Posterior vena cava (tissue), 2 donors: ENCODE measurements at regions not wholly inside any gene's neighbourhood (a gene's known extent, or its start where the extent isn't known, plus 50 kb on each side); places are given as distances from the start of the nearest gene placed in this dataset.
"Not testable (repeated sequence)": the region's sequence is repeated elsewhere in the genome, so short reads cannot be mapped to it uniquely, and the experiment has no call there.

Experiments
- DNase-seq: peaks from one replicate; pipeline ENCODE4 v3.0.0-alpha.2; 2020; ENCODE audit warnings: low spot score
- intact Hi-C, 2 donors: fragments of 100-400 bp; cut with DNase I; formaldehyde crosslinking; loops; one replicate each; pipeline versions ENCODE4 v1.14.1 to v1.14.2; 2022 to 2023
- donor health status: DM: yes; HTN: yes; CAD: no.
- donor health status: DM: yes; HTN: yes; CAD: no.

DNA sequence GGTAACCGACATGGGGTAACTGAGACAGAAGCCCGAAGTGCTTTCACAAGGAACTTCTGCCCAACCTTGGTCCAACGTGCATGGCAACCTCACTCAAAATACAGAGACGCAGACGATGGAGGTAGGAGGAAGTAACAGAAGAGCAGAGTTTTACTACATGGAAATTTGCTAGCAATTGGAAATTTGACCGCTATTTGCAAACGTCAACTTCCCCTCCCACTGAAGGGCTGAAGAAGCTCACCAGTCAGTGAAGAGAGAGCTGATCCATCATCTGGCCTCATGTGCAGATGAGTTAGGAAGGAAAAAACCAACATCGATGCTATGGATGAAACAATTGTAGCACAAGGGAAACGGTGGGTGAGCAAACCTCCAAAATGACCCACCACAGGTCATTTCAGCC lies 196.7 kb downstream of the RGS3 start:
- intact Hi-C loops = loop anchor here in 1 of 2 donors (10.0 kb wide), 1 partner anchor 235 kb away; no protein-coding TSS in a partner anchor
- no peak for DNase-seq

DNA sequence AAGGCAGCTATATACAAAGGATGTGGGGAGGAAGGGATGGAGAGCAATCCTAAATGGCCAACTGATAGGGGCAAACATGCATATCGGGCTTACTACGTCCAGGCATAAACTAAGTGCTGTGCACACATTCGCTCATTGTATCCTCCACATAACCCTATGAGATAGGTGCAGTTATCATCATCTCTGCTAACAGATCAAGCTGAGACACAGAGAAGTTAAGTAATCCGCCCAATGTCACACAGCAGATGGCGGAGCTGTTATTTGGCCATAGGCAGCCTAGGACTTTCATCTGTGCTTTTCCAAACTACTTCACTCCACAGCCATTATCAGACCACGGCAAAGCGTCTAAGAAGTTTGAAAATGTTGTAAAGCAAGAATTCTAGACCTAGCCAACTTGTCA lies 197.5 kb downstream of the RGS3 start:
- peak; percentile 6 for DNase-seq
- intact Hi-C loops = loop anchor here in 1 of 2 donors (10.0 kb wide), 1 partner anchor 236 kb away; no protein-coding TSS in a partner anchor

DNA sequence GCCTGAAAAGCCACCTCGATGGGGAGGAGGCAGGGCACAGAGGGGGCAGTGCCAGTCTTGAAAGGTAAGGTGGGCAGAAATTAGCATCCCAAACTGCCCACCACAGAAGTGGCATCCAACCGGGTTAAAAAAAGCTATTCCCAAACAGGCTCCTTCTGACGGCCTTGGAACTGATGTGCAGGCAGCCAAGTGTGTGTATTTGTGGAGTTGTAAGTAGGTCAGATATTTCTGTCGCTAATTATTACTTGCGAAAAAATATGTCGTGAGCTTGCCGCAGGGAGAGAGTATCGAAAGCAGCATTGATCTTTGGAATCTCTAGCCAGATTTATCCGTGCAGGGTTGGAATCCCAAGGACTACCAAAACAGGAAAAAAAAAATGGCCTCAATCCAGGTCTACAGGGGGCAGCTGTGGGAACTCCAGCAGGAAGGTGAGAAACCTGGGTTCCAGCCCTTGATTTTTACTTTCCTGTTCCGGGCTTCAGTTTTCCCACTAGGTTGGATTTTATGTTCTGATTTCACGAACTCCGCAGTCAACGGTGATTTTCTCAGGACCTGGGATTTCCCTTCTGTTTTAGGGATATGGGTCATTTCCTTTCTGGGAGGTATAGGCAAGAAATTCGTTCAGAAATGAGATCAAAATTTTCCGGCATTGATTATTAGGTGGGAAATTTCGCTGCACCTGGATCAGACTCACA lies 200.8 kb downstream of the RGS3 start:
- intact Hi-C loops = loop anchor here in 1 of 2 donors (10.0 kb wide), 1 partner anchor 240 kb away; no protein-coding TSS in a partner anchor
- peak; percentile 38 for DNase-seq

DNA sequence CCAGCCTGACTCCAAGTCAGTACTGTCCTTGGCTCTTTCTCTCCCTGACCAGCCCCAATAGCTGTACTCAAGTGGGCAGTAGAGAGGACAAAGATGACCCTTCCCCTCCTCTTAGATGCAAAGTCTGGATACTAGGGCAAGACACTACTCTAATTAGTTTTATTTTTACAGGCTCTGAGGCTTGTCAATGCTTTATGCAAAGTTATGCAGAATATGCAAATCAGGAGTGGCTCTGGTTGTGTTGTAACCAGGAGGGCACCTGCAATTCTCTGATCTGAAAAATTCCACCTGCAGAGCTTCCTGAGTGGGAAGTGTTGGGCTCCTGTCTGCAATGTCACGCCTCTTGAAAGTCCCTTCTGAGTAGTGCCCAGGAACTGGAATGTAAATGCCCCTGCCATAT lies 201.5 kb downstream of the RGS3 start:
- intact Hi-C loops = loop anchor here in 1 of 2 donors (10.0 kb wide), 1 partner anchor 240 kb away; no protein-coding TSS in a partner anchor
- no peak for DNase-seq

DNA sequence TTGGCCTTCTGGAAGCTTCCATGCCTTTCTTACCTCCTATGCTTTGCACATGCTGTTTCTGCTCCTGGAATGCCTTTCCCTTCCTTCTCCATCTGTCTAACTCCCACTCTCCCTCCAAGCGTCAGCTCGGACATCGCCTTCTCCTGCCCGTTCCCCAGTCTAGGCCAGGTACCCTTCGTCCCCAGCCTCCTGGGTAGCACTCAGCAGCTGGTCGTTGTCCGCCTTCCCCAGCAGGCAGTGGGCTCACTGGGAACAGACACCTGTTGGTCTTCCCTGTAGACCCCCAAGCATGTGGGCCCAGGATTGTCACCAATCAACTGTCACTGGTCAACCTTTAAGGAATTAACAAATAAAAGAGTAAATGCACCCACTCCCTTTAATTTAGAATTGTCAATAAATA lies 202.2 kb downstream of the RGS3 start:
- intact Hi-C loops = loop anchor here in 1 of 2 donors (10.0 kb wide), 1 partner anchor 241 kb away; no protein-coding TSS in a partner anchor
- peak; percentile 61 for DNase-seq

DNA sequence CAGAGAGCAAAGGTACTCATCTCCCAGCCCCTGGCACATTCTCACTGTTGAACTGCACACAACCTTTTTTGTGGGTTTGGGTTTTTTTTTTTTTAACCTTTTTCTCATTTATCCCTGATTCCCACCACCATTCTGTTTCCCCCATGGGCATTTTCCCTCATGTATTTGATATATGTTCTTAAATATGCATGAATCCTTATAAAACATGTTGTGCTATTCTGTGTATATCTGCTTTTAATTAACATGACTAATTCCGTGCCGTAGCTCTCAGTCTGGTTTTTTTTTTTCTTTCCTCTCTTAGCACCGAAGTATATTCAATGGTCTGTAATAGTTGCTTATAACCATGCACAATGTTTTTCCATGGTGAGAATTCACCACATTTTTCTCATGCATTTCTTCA lies 204.5 kb downstream of the RGS3 start:
- intact Hi-C loops = loop anchor here in 1 of 2 donors (10.0 kb wide), 1 partner anchor 243 kb away; no protein-coding TSS in a partner anchor

DNA sequence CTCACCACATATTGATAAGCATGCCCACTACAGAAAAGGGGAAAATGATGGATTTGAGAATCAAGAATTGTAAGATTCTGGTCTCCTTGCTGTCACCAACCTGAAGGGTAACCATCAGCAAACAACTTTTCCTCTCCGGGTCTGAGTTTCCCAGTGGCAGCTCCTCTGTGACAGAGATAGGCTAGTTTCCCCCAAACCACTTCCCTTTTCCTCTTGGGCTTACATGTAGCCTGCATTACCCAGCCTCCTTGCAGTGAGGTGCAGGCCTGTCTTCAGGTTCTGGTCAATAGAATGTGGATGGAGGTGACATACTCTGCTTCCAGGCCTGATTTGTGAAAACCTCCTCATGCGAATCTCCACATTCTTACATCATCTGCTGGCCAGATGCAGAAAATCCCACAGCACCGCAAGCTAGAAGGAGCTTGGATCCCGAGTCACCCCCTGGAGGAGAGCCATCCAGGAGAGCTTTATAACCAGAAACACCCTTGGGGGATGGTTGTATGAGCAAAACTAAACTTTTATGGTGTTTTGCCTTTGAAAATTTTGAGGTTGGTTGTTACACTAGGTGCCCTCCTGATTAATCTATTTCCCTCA lies 206.1 kb downstream of the RGS3 start:
- no peak for DNase-seq
- intact Hi-C loops = loop anchor here in 1 of 2 donors (10.0 kb wide), 1 partner anchor 245 kb away; no protein-coding TSS in a partner anchor

More for the DNA sequence above, 204.5 kb downstream of the RGS3 start:
- DNase-seq = no peak

DNA sequence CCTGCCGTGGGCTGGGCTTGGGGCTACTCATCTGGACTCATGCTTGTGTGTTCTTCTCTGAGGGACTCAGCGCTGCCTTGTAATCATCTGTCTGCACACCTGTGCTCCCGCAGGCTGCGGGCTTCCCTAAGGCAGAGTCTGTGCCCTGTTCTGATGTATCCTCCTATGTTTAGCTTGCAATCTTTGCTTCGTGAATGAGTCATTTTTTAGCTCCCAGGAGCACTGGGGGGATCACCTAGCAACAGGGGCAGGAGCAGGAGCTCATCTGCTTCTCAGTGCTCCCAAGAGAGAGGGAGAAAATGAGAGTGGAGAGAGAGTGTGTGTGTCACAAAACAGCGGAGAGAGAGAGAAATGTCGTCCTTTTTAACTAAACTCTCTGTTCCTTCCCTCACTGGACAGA lies 202.4 kb upstream of the ZNF618 start:
- no peak for DNase-seq
- intact Hi-C loops = no loop called here

DNA sequence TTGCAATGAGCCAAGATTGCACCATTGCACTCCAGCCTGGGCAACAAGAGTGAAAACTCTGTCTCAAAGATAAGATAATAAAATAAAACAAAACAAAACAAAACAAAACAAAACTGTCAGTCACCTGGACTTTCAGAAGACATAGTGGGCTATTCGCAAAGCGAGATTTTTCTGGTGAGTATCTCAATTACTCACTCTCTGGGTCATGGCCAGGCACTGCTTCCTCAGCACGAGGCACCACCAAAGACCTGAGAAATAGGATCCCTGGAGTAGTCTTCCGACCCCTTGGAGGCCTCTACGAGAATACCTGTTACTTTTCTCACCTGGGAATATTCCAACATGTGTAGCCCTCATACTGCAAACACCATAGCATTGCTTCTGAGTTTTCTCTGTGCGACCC lies 201.7 kb upstream of the ZNF618 start:
- no peak for DNase-seq
- intact Hi-C loops = no loop called here

DNA sequence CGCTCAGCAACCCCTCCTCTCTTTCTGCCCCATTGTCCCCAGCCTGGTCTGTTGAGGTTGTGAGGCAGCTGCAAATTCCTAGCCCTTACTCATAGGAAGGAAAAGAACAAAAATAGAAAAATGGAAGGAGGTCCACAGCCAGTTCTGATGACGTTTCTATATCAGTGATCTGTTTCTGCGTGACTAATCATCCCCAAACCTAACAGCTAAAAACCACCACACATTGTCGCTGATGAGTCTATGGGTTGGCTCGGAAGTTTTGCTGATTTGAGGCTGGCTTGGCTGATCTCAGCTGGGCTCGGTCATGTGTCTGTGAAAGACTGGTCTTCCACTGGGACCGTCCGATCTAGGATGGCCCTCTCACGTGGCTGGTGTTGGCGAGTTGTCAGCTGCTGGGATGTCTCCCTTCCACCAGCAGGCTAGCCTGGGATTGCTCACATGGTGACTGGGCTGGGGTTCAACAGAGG lies 200.6 kb upstream of the ZNF618 start:
- intact Hi-C loops = no loop called here
- peak; percentile 97 for DNase-seq

DNA sequence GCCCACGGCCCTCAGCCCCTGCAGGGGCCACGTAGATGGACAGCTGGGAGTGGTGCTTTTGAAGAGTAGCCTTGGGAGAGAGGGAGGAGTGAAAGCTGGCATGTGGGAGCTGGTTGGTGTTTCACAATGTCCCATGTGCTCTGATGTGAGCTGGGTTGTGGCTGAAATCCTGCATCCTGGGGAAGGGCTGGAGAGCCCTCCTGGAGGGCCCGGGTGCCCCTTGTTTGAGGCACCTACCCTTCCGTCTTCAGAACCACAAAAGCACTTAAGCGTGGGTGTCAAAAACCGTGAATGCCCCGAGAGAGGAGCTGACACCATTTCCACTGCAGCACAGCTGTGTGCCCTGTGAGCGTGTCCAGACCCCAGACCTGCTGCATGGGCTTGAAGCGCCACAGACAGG lies 199.1 kb upstream of the ZNF618 start:
- intact Hi-C loops = no loop called here
- DNase-seq = no peak

DNA sequence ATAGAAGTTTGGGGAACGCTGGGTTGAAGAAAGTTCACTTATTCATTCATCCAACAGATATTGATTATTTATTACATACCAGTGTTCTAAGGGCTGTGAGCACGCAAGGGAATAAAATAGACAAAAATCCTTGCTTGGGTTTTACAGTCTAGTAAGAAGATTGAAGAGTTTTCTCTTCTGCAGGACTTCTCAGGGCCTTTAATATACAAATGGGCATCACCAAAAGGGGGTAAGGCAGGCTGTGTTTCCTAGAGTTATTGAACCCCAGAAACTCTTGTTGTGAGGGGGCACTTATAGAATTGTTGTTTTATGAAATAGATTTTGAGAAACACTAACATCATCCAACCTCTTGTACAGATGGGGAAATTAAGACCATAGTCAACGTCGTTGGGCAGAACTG lies 198.5 kb upstream of the ZNF618 start:
- intact Hi-C loops = no loop called here
- DNase-seq = no peak

DNA sequence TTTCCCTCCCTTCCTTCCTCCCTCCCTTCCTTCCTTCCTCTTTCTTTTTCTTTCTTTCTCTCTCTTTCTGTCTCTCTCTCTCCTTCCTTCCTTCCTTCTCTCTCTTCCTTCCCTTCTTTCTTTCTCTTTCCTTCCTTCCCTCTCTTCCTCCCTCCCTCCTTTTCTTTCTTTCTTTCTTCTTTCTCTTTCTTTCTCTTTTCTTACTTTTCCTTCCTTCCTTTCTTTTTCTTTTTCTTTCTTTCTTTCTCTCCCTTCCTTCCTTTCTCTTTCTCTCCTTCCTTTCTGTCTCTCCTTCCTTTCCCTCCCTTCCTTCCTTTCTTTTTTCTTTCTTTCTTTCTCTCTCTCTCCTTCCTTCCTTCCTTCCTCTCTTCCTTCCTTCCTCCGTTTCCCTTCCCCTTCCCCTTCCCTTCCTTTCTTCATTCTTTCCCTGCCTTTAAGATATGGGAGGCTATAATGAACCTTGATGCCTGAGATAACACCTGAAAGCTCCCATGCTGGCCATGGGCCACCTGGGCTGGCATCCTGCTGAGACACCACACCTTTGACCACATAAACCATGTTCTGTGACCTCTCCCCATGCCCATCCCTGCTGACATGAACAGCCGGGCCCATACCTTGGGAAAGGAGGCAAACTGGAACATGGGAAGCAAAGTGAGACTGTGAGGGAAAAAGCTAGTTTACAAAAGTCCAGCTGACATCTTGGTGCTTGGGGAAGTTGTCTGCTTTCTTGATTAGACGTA lies 197.8 kb upstream of the ZNF618 start:
- intact Hi-C loops = no loop called here
- DNase-seq = no peak

DNA sequence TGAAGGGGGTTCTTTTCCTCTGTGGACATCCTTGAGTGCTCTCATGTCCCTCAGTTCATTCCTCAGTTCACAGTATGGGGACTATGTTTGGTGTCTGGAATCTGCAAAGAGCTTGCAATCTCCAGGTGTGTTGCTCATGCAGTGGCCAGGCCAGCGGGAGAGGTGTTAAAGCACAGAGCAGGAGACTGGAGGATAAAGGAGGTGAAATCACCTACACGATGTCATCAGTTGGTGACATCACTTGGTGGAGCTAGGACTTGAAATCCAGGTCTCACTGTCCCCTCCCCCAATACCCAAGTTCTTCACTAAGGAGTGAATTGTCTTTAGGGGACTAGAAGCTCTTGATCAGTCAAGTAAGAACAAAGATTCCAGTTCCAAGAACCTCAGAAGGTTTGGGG lies 197.3 kb upstream of the ZNF618 start:
- DNase-seq = peak; percentile 7
- intact Hi-C loops = no loop called here

DNA sequence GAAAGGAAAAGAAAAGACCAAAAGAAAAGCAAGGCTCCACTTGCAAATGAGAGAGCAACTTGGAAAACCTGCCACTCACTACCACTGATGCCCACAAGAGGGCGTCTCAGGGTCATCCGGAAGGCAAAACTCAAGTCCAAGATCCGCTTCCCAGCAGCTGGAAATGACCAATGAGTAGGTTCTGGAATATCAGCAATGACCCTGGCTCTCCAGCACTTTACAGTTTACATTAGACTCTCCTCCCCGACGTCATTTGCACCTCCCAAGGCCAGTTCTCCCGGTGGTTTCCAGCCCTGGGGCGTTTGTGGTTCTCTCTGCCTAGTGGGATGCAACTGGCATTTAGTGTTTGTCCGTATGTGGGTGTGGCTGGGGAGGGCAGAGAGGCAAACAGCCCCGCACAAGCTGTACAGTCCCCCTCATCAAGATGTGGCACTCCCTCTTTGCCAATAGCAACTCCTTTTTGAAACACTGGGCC lies 193.8 kb upstream of the ZNF618 start:
- peak; percentile 89 for DNase-seq
- intact Hi-C loops = loop anchor here (5.0 to 10.0 kb wide), 2 partner anchors 350 to 352 kb away; no protein-coding TSS in a partner anchor

DNA sequence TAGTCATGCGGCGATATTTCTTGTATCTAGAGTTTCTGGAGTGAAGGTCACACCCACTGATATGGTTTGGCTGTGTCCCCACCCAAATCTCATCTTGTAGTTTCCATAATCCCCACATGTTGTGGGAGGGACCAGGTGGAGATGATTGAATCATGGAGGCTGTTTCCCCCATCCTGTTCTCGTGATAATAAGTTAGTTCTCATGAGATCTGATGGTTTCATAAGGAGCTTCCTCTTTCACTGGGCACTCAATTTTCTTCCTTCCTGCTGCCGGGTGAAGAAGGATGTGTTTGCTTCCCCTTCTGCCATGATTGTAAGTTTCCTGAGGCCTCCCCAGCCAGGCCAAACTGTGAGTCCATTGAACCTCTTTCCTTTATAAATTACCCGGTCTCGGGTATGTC lies 190.5 kb upstream of the ZNF618 start:
- DNase-seq = not testable (repeated sequence)
- intact Hi-C loops = loop anchor here in 1 of 2 donors (10.0 kb wide), 1 partner anchor 349 kb away; no protein-coding TSS in a partner anchor

DNA sequence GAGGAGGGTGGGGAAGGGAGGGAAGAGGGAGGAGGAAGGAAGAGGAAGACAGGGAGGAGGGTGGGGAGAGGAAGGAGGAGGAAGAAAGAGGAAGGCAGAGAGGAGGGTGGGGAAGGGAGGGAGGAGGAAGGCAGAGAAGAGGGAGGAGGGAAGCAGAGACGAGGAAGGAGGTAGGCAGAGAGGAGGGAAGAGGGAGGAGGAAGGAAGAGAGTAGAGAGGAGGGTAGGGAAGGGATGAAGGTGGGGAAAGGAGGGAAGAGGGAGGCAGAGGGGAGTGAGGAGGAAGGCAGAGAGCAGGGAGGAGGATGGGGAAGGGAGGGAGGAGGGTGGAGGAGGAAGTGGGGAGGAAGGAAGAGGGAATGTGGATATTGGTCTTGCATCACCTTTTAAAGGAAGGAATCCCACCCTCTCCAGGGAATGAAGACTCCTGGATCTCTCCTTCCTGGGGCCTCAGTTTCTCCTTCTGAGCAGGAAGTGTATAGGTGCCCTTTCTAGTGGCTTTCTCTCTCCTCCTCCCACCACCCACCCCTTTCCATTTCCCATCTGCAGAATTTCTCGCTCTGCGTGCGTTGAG lies 188.9 kb upstream of the ZNF618 start:
- DNase-seq = no peak
- intact Hi-C loops = loop anchor here in 1 of 2 donors (10.0 kb wide), 1 partner anchor 348 kb away; no protein-coding TSS in a partner anchor

DNA sequence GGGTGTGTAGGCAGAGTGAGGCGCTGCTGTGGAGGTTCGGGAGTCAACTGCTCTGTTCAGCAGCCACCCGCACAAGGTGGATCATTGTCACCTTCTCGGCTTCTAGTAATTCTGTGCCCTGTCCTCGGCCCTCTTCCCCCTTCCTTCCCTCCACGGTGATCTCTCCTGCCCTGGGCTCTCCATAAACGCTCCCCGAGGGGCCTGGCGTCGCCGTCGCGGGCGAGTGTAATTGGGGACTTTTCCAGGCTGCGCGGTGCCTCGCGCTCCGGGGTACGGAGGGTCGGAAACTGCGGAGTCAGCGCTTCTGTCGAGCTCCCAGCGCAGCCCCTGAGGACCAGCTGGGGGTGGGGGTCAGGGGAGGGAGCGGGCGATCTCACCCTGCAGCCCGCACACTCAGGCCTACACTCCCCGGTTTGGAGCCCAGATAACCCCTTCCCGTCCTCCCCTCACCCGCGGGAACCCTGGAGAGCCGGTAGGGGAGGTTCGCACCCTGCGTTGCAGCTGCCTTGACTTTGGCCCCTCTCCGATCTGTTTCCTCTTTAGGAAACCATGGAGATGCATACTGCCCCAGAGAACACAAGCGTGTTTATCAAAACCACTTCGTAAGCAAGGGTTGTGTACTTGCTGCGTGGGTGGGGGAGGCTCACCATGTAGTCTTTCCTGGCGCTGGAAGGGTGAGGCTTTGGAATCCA lies 188.3 kb upstream of the ZNF618 start:
- DNase-seq = peak; percentile 78

More for the DNA sequence above, 188.3 kb upstream of the ZNF618 start:
- intact Hi-C loops = loop anchor here in 1 of 2 donors (10.0 kb wide), 1 partner anchor 347 kb away; no protein-coding TSS in a partner anchor
